ENCODE measurements at regions not wholly inside any gene's neighbourhood (a gene's known extent, or its start where the extent isn't known, plus 50 kb on each side); places are given as distances from the start of the nearest gene placed in this dataset.

- DNase-seq (ENCODE audit: low read depth): no peak
- H3K4me3 ChIP-seq (ENCODE audit: control insufficient read depth, low read depth, low read length): no peak overlapping the region
- TF ChIP-seq CTCF (conservative IDR thresholded peaks at IDR 0.05; ENCODE audit: control insufficient read depth, insufficient read depth, low read depth, low read length): no peak
These were observed 391.1 kb downstream of the STIM2 start for GRCh38 chr4:27251771-27252170.

GRCh38 chr4:27267339-27267969, 406.8 kb downstream of the STIM2 start:
- H3K4me3 ChIP-seq (ENCODE audit: control insufficient read depth, low read depth, low read length): no peak overlapping the region
- DNase-seq (ENCODE audit: low read depth): no peak
- no peak for TF ChIP-seq CTCF (conservative IDR thresholded peaks at IDR 0.05; ENCODE audit: control insufficient read depth, insufficient read depth, low read depth, low read length)

DNA sequence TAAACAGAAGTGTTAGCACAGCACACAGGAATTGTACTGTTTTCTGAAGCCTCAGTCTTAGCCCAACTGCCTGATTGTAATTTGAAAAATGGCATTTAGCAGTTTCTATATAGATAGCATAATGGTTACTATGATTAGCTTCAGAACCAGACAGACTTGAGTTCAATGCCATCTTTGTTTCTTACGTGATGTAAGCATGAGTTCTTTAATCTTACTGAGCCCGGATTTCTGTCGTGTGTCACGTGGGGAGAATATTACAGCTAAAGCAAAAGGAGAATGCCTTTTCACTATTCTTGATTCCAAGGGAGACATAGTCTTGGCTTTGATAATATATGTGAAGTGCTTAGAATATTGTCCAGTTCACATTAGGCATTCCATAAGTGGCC, 407.3 kb downstream of the STIM2 start:
- no peak overlapping the region for H3K4me3 ChIP-seq (ENCODE audit: control insufficient read depth, low read depth, low read length)
- no peak for TF ChIP-seq CTCF (conservative IDR thresholded peaks at IDR 0.05; ENCODE audit: control insufficient read depth, insufficient read depth, low read depth, low read length)
- no peak for DNase-seq (ENCODE audit: low read depth)

DNA sequence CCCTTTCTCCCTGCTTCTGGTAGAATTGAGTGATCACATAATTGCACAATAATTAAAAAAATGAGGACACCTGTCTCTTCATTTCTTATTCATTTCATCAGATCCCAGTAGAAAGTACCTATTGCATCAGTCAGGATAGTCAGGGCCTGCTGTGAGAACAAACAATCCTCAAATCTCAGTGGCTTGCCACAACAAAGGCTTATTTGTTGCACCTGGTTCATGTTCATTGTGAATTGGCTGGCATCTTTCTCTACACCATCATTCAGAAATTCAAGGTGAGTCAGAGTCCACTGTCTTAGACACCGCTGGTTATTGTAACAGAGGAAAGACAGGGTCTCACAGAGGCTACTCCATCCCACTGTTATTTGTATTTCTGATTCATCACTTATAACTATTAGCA, 409.8 kb downstream of the STIM2 start:
- no peak for DNase-seq (ENCODE audit: low read depth)
- TF ChIP-seq CTCF (conservative IDR thresholded peaks at IDR 0.05; ENCODE audit: control insufficient read depth, insufficient read depth, low read depth, low read length): no peak
- no peak overlapping the region for H3K4me3 ChIP-seq (ENCODE audit: control insufficient read depth, low read depth, low read length)

- DNase-seq (ENCODE audit: low read depth): no peak
- TF ChIP-seq CTCF (conservative IDR thresholded peaks at IDR 0.05; ENCODE audit: control insufficient read depth, insufficient read depth, low read depth, low read length): no peak
These were observed 410.9 kb downstream of the STIM2 start for GRCh38 chr4:27271555-27271954.

GRCh38 chr4:27272217-27272616, 411.6 kb downstream of the STIM2 start:
- DNase-seq (ENCODE audit: low read depth): no peak
- no peak for TF ChIP-seq CTCF (conservative IDR thresholded peaks at IDR 0.05; ENCODE audit: control insufficient read depth, insufficient read depth, low read depth, low read length)
- H3K4me3 ChIP-seq (ENCODE audit: control insufficient read depth, low read depth, low read length): no peak overlapping the region

More at GRCh38 chr4:27271555-27271954, 410.9 kb downstream of the STIM2 start:
- no peak overlapping the region for H3K4me3 ChIP-seq (ENCODE audit: control insufficient read depth, low read depth, low read length)

All from fibroblast of mammary gland (primary cell).